Stimulated activated CD8-positive, alpha-beta memory T cell treated with anti-CD3 and anti-CD28 coated beads, Interleukin-15, amount 100 ng/mL, for 1 hour (primary cell): ENCODE measurements at regions not wholly inside any gene's neighbourhood (a gene's known extent, or its start where the extent isn't known, plus 50 kb on each side); places are given as distances from the start of the nearest gene placed in this dataset.

Experiments
- DNase-seq: peaks from one replicate; pipeline ENCODE4 v3.0.0-alpha.2; 2020; ENCODE audit warnings: low read depth

DNA sequence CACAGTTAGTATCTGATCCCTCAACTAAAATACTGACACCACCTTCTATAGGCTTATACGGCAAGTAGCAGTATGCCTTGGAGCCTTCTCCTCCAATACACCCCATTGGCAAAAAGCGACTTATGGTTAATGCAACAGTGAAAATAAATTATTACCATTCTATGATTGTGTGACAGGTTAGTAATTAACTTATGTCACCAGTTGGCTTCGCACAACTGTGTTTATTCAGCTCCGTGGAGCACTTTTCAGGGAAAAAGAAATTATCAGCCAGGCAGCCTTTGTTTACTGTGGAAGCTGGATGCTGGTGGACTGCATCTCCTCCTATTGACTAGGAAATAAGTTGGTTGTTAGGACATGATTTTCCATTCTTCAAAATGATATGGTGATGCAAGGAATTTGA is 833.8 kb upstream of the RBFOX1 start:
- no peak for DNase-seq

DNA sequence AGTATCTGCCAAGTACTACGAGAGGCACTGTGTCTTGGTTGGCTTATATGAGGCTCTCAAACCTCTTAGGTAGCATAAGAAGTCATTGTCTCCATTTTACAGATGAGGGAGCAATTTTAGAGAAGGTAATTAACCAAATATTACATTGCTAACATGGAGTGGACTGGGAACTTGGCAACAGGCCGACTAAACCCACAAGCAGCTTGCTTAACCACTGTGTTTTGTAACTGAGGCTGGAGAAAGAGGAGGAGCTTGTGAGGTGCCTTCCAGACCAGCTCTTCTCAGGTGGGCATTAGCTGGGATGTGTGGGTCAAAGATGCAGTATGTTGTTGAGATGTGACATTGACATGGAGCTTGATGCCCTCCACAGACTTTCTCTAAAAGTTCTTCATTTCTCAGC is 835.6 kb upstream of the RBFOX1 start:
- DNase-seq = no peak

DNA sequence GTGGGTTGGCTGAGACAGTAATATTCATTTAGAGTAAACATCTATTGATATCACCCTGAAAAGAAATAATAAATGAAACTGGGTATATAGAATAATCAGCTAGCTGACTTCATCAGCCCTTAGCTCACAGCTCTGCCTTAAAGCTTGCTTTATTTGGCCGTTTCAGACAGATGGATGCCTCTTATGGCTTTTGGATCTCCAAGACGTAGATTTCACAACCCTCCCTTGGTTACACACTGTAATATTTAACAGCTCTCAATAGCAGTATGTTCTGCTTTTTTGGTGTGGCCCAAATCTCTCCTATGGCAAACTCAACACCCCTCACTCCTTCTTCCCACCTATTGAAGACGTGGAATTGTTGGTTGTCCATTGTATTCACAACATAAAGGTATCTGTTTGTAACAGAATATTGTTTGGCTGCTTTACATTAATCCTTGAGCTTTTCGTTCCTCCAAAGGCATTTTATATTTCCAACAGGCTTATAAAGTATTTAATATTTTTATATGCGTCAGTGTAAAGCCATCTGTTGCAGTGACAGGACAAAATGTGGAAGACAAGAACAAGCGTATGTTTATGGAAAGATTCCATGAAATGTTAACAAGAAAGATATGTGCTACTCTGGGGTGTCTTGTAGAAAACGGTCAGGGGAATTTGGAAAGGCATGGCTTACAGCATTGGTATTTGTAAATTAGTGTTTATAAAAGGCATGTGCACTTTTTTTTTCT is 837.0 kb upstream of the RBFOX1 start:
- DNase-seq = no peak

DNA sequence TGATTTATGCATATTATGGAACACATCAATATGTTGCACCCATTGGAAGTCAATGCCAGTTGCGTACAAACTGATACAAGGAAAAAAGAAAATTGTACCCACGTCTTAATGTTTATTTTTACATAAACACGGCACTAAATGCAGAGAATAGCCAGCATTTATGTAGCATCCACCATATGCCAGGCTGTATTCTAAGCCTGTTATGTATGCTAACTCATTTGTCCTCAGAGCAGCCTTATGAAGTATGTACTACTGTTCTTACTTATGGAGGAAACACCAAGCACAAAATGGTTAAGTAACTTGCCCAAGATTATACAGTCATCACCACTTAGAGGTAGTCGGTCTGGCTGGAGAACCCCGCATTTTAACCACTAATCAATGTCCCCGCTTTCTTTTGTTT is 837.9 kb upstream of the RBFOX1 start:
- DNase-seq = no peak

DNA sequence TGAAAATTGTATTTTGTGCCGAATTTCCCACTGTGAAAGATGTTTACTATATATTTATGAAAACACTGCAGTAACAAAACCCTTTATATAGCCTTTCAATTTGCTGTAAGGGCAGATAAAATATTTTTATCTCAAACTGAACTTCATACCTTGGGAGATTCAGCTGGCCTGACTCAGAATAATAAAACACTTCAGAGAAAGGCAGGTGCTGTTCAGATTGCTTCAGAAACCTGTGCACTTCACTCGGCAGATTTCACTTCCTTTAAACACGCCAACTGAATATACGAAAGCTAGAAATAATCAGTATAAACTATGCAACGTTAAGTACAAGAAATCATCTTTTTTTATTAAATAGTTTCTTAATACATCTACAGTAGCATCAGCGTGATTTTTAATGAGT is 839.1 kb upstream of the RBFOX1 start:
- no peak for DNase-seq

DNA sequence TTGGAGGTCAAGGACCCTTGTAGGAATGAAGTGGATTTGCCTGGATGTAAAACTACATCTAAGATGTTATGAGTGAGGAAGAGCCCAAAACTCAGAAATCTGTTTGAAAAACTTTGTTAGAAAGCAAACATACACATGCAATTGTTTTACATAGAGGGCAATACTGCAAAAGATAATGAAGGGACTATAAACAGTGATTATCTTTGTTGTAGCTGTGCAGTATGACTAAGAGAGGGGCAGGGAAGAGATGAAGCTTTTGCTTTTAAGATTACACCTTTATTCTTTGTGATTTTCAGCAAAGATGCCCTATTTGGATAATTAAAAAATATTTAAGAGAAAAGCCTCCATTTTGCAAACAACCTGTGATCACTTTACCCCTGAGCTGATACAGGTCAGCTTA is 839.9 kb upstream of the RBFOX1 start:
- no peak for DNase-seq

DNA sequence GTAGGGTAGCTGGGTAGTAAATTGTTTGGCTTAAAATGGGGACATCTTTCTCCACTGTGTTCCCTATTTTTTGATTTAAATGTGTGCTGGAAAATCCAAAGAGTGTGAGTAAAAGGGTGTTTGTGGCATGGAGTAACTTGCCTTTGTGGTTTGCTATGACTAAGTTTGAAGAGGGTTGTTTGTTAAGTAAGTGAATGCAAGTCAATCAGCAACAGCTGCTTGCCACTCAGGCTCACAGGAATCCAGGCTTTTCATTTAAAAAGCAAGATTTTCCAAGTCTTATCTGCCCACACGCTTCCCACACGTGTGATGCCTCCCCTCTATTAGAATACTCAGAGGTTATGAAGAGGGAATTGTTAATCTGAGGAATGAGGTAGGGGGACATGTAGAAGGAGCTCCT is 847.7 kb upstream of the RBFOX1 start:
- DNase-seq = no peak

DNA sequence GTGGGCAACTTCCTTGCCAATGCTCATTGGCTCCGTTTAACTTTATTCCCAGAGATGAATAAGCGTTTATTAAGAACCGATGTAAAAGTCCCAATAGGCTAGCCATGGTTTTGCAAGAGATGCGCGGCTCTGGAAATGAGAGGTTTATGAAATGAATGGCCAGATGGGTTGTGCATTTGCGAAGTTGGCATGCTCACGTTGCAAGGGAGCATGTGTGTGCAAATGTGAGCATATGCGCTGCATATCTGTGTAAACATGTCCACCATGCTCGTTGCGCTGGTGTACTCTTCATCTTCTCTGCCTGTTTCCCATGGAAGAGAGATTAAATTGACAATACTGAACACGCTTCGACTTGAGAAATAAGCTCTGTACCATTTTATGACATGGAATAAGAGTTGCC is 848.6 kb upstream of the RBFOX1 start:
- no peak for DNase-seq

DNA sequence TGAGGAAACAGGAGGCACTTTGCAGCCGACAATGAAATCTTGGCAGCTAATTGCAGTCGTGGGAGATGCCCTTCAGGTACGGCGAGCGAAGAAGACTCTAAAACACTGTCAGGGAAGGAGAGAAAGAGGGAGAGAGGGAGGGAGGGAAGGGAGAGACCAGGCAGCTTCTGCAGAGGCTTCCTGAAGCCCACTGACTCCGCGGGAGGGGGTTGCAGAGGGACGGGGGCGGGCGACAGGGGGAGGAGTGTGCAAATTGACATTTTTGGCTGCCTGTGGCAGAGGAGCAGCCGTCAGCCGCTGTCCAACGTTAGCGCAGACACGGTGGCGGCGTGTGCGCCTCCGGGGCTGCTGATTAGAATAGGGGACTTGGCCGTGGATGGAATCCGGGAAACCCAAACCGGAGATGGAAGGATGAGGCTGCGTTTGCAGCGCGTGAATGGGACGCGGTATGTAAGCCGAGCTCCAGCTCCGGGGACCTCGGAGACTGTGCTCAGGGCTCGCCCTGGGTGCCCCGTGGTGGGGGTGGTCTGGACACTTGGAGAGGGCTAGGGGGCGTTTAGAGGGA is 849.1 kb upstream of the RBFOX1 start:
- DNase-seq = no peak

DNA sequence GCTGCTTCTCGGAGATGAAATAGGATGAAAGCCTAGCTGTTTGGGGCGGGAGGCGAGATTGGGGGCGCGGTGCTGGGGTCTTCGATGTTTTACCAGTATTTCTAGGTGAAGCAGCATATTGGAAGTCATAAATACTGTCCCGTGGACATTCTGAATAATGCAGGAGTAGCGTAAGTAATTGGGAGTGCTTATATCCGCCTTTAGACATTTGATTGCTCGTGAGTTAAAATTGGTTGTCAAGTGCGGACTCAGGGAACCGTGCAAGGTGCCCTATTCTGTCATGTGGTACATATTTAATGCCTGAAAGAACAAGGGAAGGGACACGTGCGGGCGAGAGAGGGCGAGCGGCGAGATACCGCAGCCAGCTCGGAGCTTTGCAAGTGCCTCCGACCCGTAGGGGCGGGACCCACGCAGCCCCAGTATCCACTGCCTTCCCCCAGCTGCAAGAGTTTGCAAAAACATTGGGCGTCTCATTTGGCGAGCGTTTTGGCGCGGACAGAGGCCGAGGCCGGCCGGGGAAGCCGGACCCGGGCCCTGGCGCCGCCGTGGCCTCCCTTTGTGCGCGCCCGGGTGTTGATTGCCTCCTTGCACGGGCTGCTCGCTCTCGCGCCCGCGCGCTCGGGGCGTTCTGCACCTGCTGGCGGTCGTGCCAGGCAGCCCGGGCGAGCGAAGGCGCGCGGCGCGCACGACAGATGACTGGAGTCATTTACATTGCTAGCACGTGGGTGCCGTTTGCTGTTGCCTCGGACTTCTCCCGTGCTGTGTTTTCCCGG is 849.8 kb upstream of the RBFOX1 start:
- DNase-seq = no peak

DNA sequence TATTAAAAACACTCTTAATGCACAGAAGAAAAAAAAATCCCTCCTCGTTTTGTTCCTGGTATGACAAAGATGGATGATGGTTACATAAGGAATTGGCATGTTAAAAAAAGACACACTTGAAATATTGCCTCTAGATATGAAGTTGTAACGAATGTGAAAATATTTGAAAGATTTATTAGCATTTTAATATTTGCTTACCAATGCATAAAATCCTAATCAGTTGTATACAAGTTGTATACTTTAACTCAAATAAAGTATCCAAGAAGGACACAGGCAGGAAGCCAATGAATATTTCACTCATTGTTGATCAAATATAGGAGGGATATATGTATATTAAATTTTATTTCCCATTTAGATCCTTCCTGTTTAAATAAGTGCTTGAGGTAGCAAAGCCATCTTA is 850.8 kb upstream of the RBFOX1 start:
- no peak for DNase-seq

DNA sequence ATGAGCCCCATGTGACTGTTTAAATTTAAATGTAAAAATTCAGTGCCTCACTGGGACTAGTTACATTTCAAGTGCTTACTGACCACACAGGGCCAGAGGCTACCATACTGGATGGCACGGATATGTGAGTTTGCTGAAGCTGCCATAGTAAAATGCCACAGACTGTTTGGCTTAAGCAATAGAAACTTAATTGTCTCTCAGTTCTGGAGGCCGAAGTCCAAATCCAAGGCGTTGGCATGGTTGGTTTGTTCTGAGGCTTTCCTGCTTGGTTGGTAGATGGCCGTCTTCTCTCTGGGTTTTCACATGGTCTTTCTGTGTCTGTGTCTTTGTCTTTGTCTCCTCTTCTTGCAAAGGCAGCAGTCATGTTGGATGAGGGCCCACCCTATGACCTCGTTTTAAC is 878.9 kb upstream of the RBFOX1 start:
- no peak for DNase-seq

DNA sequence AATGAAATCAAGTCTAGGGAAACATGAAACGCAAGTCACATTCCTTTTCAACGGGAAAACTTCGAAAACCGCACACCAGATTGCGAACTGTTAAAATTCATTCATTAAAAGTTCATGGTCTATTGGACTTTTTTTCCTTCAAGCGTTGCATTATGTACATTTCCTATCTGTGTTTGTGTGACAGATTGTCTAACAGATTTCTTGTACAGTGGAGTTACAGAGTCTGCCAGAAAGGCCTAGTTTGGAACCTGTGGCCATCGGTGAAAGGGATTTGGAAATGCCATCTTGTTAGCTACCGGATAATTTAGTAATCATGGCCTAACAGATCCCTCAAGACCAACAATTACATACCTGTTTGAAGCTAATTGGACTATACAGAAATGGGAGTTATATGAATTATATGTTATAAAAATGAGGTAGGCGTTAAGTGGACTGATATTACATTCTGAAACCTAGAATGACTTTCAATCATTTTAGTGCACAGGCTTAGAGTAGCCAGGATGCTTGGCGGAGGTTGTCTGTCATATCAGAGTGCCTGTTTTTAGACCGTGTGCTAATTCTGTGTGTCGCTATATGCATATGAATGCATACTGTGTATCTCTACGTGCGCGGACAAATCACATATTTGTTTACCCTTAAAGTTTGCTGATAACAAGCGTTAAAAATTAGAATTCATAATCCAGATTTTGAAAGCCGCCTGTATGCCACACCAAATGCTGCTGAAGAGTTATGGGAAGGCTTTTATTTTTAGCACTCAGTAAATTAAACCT is 885.4 kb upstream of the RBFOX1 start:
- no peak for DNase-seq

DNA sequence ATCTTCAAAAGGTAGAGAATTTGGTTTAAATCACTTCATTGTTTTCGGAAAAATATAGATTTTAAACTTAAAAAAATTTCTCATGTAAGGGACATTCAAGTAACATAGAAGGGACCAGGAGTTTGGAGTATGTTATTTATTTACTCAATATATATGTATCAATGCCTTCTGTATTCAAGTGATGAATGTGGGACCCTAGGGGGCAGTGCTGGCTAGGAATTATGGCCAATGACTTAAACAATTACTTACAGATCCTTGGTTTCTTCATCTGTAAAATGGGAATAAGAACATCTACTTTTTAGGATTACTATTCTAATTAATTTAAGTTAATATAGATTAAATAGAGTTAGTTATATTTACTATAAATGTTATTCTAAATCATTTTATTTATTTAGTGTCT is 886.3 kb upstream of the RBFOX1 start:
- no peak for DNase-seq

DNA sequence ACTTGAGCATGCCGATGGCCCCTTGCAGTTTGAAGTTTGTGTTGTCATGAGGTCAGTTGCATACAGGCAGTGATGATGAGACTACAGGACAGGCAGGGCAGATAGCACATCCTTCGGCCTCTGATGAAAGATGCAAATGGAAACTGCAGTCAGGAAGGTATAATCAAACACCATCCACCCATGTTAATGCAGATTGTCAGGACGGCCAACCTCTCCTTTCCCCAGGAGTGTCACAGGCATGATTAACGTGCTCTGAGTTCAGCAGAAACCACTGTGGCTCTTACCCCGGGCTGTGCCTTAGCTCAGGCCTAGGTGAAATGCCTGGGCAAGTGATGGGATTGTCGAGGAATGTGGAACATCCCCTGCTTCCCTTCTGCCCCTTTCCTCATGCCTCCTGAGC is 893.5 kb upstream of the RBFOX1 start:
- DNase-seq = no peak

DNA sequence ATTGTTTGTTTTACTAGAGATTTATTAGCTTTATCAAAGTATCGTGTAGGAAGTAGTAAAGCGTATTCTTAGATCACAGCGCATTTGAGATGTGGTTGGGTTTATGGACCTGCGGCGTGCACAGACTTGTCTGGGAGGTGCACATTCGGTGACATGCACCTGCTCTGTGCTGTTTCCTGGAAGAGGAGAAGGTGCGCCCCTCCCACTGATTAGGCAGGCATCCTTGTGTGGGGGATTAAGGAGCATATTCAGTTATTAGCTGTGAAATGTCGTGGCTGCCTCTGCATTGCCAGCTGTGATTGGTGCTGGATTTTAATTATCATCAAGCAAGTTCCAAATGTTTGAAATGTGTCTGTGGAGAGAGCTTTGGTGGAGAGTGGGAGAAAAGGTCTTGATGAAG is 903.8 kb upstream of the RBFOX1 start:
- no peak for DNase-seq

DNA sequence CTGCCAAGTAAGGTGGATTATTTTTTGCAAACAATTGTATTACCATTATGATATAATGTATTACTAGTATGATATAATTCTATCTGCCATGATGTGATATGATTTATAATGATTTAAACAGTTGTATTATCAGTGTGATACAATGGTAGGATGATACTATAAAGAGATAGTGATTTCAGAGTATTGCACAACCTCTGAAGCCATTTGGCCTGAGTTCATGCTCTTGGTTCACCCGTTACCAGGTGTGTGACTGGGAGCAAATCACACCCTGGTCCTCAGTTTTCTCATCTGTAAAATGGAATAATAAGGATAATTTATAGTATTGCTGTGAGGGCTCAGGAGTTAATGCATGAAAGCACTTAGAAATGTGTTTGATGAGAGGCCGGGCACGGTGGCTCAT is 905.0 kb upstream of the RBFOX1 start:
- DNase-seq = no peak

DNA sequence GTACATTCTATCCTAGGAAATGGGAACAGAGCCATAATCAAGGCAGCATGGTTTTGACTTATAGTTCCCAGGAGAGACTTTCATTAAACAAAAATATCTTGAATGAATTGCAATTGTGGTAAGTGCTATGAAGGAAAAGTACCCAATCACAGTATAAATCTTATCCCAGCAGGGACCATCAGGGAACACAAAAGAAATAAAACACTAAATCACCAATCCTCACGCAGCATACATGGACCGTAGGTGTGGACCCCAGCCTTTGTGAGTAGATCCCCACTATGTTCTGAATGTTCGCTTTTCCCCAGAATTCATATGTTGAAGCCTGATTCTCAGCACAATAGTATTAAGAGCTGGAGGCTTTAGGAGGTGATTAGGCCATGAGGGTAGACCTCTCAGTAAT is 925.0 kb upstream of the RBFOX1 start:
- no peak for DNase-seq

DNA sequence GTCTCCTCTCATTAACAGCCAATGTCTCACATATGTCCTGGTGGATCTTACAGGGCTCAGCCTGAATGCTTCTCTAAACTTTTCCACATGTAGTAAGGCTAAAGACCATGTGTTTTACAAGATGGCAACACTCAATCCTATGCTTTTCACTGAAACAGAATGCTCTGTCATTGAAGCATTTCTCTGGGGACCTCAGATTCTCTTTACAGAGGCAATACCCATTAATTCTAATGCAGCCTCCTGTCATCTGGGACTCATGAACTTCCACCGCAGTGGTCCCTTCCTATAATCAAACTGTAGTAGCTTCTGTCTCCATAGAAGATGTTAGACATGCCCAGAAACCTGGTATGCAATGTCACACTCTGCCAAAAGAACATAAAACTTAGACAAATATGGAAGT is 926.6 kb upstream of the RBFOX1 start:
- no peak for DNase-seq

DNA sequence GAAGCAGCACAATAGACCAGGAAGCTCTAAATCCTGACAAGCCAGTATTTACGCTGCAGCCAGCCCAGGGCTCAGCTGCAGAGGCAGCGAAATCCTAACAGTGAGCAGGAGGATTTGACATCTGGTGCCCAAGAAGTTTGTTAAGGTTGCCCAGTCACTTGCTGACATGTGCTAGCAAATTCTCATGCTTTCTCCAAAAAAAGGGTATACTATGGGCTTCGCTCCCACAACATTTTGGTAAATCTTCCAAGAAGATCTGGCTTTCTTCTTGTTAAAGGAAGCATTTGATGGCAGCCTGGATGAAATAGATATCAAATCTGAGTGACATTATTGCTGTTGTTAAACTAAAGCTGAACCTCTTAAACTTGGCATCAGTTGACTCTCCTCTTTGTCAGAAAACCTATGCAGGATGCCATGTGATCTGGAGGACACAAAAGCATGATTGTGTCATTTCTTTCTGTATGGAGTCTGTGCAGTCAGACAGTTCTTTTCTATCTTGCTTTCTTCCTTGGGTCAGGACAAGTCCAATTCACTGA is 949.7 kb upstream of the RBFOX1 start:
- DNase-seq = no peak

DNA sequence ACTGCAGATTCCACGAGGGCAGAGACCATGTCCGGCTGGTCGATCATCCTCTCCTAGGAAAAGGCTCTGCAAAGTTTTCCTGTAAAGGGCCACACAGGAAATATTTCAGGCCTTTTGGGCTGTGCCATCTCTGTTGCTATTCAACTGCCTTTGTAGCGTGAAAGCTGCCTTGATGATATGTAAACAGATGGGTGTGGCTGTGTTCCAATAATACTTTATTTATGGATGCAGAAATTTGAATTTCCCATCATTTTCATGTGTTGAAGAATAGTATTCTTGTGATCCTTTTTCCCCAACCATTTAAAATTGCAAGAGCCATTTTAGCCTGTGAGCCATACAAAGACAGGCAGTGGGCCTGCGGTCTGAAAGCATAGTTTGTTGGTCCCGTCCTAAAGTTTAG is 950.7 kb upstream of the RBFOX1 start:
- DNase-seq = no peak

DNA sequence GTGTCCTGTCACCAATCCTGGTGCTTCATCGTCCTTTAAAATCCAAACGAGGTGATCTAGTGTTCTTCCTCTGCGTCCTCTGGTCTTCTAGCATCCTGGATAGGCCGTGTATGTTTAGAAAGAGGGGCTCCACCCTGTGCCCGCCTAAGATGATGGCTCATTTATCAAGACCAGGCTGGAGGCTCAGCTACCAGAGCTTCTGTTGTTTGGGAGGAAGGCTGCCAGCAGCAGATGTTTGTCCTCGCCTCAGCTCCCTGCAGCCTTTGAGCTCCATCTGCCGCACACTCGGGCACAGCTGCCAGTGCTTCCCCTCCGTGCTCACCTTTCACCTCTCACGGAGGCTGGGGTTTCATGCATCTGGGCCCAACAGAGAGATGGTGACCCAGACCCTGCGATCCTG is 954.7 kb upstream of the RBFOX1 start:
- no peak for DNase-seq
